K562 (cell line): ENCODE measurements at regions not wholly inside any gene's neighbourhood (a gene's known extent, or its start where the extent isn't known, plus 50 kb on each side); places are given as distances from the start of the nearest gene placed in this dataset.

ENCODE experiments used
- ATAC-seq: fragments of 200-7000 bp; cut with Tn5 transposase; 3 replicates; pipeline ENCODE4 v1.9.1; 2020; ENCODE audit warnings: moderate library complexity
- BruUV-seq: library from RNA; stranded (reverse); fragments of 400-500 nt; replicated peaks from 2 replicates; lab custom pipeline; 2021; lab: Mats Ljungman, UMichigan
- CTCF ChIA-PET: fragments of 300-600 bp; formaldehyde crosslinking; extraction: SDS; loops from one replicate; lab custom pipeline; 2021; ENCODE audit warnings: low intra/inter-chr PET ratio; lab: Yijun Ruan, JAX
- POLR2A ChIA-PET: fragments of 300-600, 350-650 bp; sonication (Branson Sonifier 250); formaldehyde crosslinking; extraction: SDS; loops from one replicate; lab custom pipeline; 2021; ENCODE audit warnings: antibody characterized with exemption, inconsistent platforms; lab: Yijun Ruan, JAX
- DNase-seq, 4 experiments: peaks; one replicate each; pipeline versions ENCODE4 v3.0.0 to v3.0.0-alpha.2; 2011 to 2018; ENCODE audit warnings: low spot score in 3 of 4, mixed read lengths in 3 of 4; ENCODE audit errors: extremely low read depth in 1 of 4
- FAIRE-seq: peaks from 2 replicates; lab custom pipeline; 2011; peaks lifted over from hg19 to GRCh38; lab: Jason Lieb, UNC
- H2AFZ ChIP-seq: 2 replicates; pipeline ENCODE4 v1.6.0; 2011; ENCODE audit warnings: low read depth, low read length, control low read depth, inconsistent platforms
- H3K27ac ChIP-seq: fragments of 200-600 bp; 3 replicates; pipeline ENCODE4 v1.8.0; 2011; ENCODE audit warnings: low read depth, mild to moderate bottlenecking, control low read depth, inconsistent platforms, low read length, moderate library complexity, mixed read lengths; ENCODE audit errors: extremely low read depth
- H3K27me3 ChIP-seq, 2 experiments: fragments of 300-600 bp in 1 of 2; 2 replicates in 1 of 2; 3 replicates in 1 of 2; pipeline versions ENCODE4 v1.6.0 to v1.8.0; 2011; ENCODE audit warnings: inconsistent platforms in 2 of 2, low read length in 2 of 2, mild to moderate bottlenecking in 1 of 2, mixed read lengths in 1 of 2, moderate library complexity in 1 of 2; ENCODE audit not compliant: control insufficient read depth in 2 of 2, insufficient read depth in 2 of 2
- H3K36me3 ChIP-seq: fragments of 300-600 bp; 3 replicates; pipeline ENCODE4 v1.8.0; 2011; ENCODE audit warnings: mild to moderate bottlenecking, low read length, inconsistent platforms; ENCODE audit not compliant: control insufficient read depth, insufficient read depth
- H3K4me1 ChIP-seq, 2 experiments: fragments of 200-600 bp in 1 of 2; replicated peaks in 1 of 2; 2 replicates in 1 of 2; 3 replicates in 1 of 2; pipeline versions ENCODE4 v1.5.1 to v1.8.0; 2011; ENCODE audit warnings: inconsistent platforms in 2 of 2, low read length in 2 of 2, mild to moderate bottlenecking in 1 of 2, mixed read lengths in 1 of 2, moderate library complexity in 1 of 2; ENCODE audit not compliant: control insufficient read depth in 2 of 2, insufficient read depth in 2 of 2
- H3K4me2 ChIP-seq: 2 replicates; pipeline ENCODE4 v1.6.1; 2011; ENCODE audit warnings: low read length, control low read depth, inconsistent platforms, mixed read lengths; ENCODE audit not compliant: insufficient read depth
- H3K4me3 ChIP-seq: fragments of 200-600 bp; sonication (generic), shearing (Covaris generic); 2 replicates; pipeline ENCODE4 v1.5.1; 2016; ENCODE audit warnings: control low read depth, inconsistent platforms
- H3K79me2 ChIP-seq: fragments of 200-600 bp; 3 replicates; pipeline ENCODE4 v1.8.0; 2011; ENCODE audit warnings: low read length, inconsistent platforms; ENCODE audit not compliant: control insufficient read depth, insufficient read depth
- H3K9ac ChIP-seq, 2 experiments: 2 replicates each; pipeline versions ENCODE4 v1.6.0 to v1.6.1; 2011; ENCODE audit warnings: low read depth in 2 of 2, low read length in 2 of 2, control low read depth in 1 of 2, inconsistent platforms in 1 of 2, mild to moderate bottlenecking in 1 of 2, mixed read lengths in 1 of 2; ENCODE audit not compliant: insufficient read depth in 1 of 2
- H3K9me1 ChIP-seq: one replicate; pipeline ENCODE4 v1.6.0; 2011; ENCODE audit warnings: inconsistent platforms, mild to moderate bottlenecking, low read length, moderate library complexity; ENCODE audit not compliant: control insufficient read depth, insufficient read depth
- H3K9me3 ChIP-seq: replicated peaks from 2 replicates; pipeline ENCODE4 v1.5.1; 2011; ENCODE audit warnings: low read depth, low read length, inconsistent platforms; ENCODE audit not compliant: control insufficient read depth, insufficient read depth
- H4K20me1 ChIP-seq: replicated peaks from 2 replicates; pipeline ENCODE4 v1.6.1; 2011; ENCODE audit warnings: low read length, inconsistent platforms, mixed read lengths; ENCODE audit not compliant: control insufficient read depth, insufficient read depth
- BHLHE40 ChIP-seq: IDR thresholded peaks from 2 replicates; pipeline ENCODE4 v1.6.1; 2011; ENCODE audit warnings: low read length, improper control_type of control experiment
- CC2D1A ChIP-seq: fragments of 450-650 bp; IDR thresholded peaks from 2 replicates; pipeline ENCODE4 v1.6.1; 2017; ENCODE audit warnings: mild to moderate bottlenecking
- CHD2 ChIP-seq: IDR thresholded peaks from 2 replicates; pipeline ENCODE4 v1.6.1; 2011; ENCODE audit warnings: low read depth, low read length
- MAZ ChIP-seq, 2 experiments: fragments of 450-650 bp in 1 of 2; sonication (generic) in 1 of 2; formaldehyde crosslinking; IDR thresholded peaks in 1 of 2; conservative IDR thresholded peaks in 1 of 2; 2 replicates each; pipeline versions ENCODE4 v1.4.0 to v1.5.0; 2020; ENCODE audit warnings: mild to moderate bottlenecking in 1 of 2, missing genetic modification reagents in 1 of 2
- SPI1 ChIP-seq: IDR thresholded peaks from 2 replicates; pipeline ENCODE4 v1.6.1; 2011; ENCODE audit warnings: low read depth, low read length, control low read depth, borderline replicate concordance
- TRIM24 ChIP-seq, 2 experiments: fragments of 450-650 bp; IDR thresholded peaks; 2 replicates each; pipeline ENCODE4 v1.6.1; 2016
- ZNF707 ChIP-seq: fragments of 250-450 bp; sonication (Bioruptor Pico); conservative IDR thresholded peaks from 2 replicates; pipeline ENCODE4 v1.8.0; 2022; ENCODE audit warnings: inconsistent platforms, mild to moderate bottlenecking, moderate library complexity
- WGBS: fragments of 100-300 bp; shearing (Covaris generic); methylation state at CpG from one replicate; pipeline ENCODE4 v1.1.6; 2016; ENCODE audit warnings: low coverage, mixed read lengths; ENCODE audit not compliant: insufficient coverage; ENCODE audit errors: missing lambda C conversion rate; 5-methylcytosine and 5-hydroxymethylcytosine counted together
- in situ Hi-C: fragments of 300-500 bp; cut with MboI; formaldehyde crosslinking; loops from 4 replicates; pipeline ENCODE4 v1.15.0; 2018; ENCODE audit warnings: inconsistent platforms, mixed read lengths
- intact Hi-C: fragments of 100-400 bp; cut with micrococcal nuclease; formaldehyde crosslinking; loops from 2 replicates; pipeline ENCODE4 v1.14.2; 2022
- TF ChIP-seq, protein P1 (sequence below): fragments of 450-650 bp; IDR thresholded peaks from 2 replicates; pipeline ENCODE4 v1.6.1; 2017; ENCODE audit warnings: antibody characterized with exemption, mild to moderate bottlenecking
- TF ChIP-seq, protein P2 (sequence below): fragments of 450-650 bp; IDR thresholded peaks from 2 replicates; pipeline ENCODE4 v1.6.1; 2016; ENCODE audit warnings: mild to moderate bottlenecking

DNA sequence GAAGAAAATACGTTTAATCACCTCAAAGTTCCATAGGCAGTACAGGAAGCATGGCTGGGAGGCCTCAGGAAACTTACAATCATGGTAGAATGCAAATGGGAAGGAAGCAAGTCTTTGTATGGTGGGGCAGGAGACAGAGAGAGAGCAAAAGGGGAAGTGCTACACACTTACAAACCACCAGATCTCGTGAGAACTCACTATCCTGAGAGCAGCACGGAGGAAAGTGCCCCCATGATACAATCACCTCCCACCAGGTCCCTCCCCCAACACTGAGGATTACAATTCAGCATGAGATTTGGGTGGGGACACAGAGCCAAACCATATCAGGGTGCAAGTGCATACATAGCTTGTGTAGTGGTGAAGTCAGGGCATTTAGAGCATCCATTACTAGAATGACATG lies 92.3 kb upstream of the ANKRD10 start:
- ChIA-PET POLR2A (no interaction called here), CTCF (no interaction called here)
- no TSS peak for BruUV-seq
- intact Hi-C loops (loop anchor here (1.0 to 2.0 kb wide), 2 partner anchors 26 to 63 kb away; no protein-coding TSS in a partner anchor), in situ Hi-C loops (no loop called here)
- peaks cover 4% of the 10 kb centered on the region; the same call in 1 of the 2 replicates for H3K9me3 ChIP-seq
- no peaks in the 10 kb centered on the region for H4K20me1 ChIP-seq
- H3K79me2 ChIP-seq: no peaks in the 10 kb centered on the region
- H3K36me3 ChIP-seq: no peaks in the 10 kb centered on the region
- WGBS: 35% methylated on average over 3 of the region's 3 CpGs
- TF ChIP-seq BHLHE40 (peak; percentile 46; the same call in 1 of the 2 replicates), MAZ (CRISPR knock-in tag; conservative IDR thresholded peaks at IDR 0.05 in 1 of 2, IDR thresholded peaks at IDR 0.05 in 1 of 2) (0 out of 4 replicates have a peak, but pooled peaks of 1 of the 2 experiments have one; percentile 30), SPI1 (peak; percentile 97), ZNF707 (CRISPR knock-in tag) (no peak), CHD2 (peak; percentile 75), TRIM24 (IDR thresholded peaks at IDR 0.05) (peak; percentile 46 to 49; a peak in 2 of 4 replicates), CC2D1A (peak; percentile 73)
- TF ChIP-seq, protein P1, sequence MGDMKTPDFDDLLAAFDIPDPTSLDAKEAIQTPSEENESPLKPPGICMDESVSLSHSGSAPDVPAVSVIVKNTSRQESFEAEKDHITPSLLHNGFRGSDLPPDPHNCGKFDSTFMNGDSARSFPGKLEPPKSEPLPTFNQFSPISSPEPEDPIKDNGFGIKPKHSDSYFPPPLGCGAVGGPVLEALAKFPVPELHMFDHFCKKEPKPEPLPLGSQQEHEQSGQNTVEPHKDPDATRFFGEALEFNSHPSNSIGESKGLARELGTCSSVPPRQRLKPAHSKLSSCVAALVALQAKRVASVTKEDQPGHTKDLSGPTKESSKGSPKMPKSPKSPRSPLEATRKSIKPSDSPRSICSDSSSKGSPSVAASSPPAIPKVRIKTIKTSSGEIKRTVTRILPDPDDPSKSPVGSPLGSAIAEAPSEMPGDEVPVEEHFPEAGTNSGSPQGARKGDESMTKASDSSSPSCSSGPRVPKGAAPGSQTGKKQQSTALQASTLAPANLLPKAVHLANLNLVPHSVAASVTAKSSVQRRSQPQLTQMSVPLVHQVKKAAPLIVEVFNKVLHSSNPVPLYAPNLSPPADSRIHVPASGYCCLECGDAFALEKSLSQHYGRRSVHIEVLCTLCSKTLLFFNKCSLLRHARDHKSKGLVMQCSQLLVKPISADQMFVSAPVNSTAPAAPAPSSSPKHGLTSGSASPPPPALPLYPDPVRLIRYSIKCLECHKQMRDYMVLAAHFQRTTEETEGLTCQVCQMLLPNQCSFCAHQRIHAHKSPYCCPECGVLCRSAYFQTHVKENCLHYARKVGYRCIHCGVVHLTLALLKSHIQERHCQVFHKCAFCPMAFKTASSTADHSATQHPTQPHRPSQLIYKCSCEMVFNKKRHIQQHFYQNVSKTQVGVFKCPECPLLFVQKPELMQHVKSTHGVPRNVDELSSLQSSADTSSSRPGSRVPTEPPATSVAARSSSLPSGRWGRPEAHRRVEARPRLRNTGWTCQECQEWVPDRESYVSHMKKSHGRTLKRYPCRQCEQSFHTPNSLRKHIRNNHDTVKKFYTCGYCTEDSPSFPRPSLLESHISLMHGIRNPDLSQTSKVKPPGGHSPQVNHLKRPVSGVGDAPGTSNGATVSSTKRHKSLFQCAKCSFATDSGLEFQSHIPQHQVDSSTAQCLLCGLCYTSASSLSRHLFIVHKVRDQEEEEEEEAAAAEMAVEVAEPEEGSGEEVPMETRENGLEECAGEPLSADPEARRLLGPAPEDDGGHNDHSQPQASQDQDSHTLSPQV: no peak
- TF ChIP-seq, protein P2, sequence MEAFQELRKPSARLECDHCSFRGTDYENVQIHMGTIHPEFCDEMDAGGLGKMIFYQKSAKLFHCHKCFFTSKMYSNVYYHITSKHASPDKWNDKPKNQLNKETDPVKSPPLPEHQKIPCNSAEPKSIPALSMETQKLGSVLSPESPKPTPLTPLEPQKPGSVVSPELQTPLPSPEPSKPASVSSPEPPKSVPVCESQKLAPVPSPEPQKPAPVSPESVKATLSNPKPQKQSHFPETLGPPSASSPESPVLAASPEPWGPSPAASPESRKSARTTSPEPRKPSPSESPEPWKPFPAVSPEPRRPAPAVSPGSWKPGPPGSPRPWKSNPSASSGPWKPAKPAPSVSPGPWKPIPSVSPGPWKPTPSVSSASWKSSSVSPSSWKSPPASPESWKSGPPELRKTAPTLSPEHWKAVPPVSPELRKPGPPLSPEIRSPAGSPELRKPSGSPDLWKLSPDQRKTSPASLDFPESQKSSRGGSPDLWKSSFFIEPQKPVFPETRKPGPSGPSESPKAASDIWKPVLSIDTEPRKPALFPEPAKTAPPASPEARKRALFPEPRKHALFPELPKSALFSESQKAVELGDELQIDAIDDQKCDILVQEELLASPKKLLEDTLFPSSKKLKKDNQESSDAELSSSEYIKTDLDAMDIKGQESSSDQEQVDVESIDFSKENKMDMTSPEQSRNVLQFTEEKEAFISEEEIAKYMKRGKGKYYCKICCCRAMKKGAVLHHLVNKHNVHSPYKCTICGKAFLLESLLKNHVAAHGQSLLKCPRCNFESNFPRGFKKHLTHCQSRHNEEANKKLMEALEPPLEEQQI: peak; percentile 77
- H3K4me2 ChIP-seq: no peak overlapping the region
- peak; percentile 70 for ATAC-seq
- peak overlapping the region; percentile 93 for H2AFZ ChIP-seq
- 0 out of 4 replicates have a peak overlapping the region, but pooled peaks of 1 of the 2 experiments have one; percentile 10 for H3K9ac ChIP-seq
- H3K9me1 ChIP-seq: no peaks in the 10 kb centered on the region
- no peaks in the 10 kb centered on the region for H3K27me3 ChIP-seq
- DNase-seq: peak in 1 of 4 experiments; percentile 33
- no peak overlapping the region for H3K4me3 ChIP-seq
- FAIRE-seq: peak; percentile 40
- peaks cover 3 to 11% of the 10 kb centered on the region in 2 experiments; a peak in 3 of 5 replicates for H3K4me1 ChIP-seq
- peak overlapping the region; percentile 44; the same call in 2 of the 3 replicates for H3K27ac ChIP-seq
